Glutamatergic neuron (in vitro differentiated cells): ENCODE measurements at regions not wholly inside any gene's neighbourhood (a gene's known extent, or its start where the extent isn't known, plus 50 kb on each side); places are given as distances from the start of the nearest gene placed in this dataset.

Experiments
- DNase-seq: peaks from one replicate; pipeline ENCODE4 v3.0.0; 2022
- H3K27ac Mint-ChIP-seq: one replicate; pipeline ENCODE4 v1.8.0; 2020; ENCODE audit warnings: mild to moderate bottlenecking, mixed read lengths, inconsistent platforms; ENCODE audit not compliant: unreplicated experiment
- H3K27me3 Mint-ChIP-seq: one replicate; pipeline ENCODE4 v1.8.0; 2020; ENCODE audit warnings: mild to moderate bottlenecking, moderate library complexity, mixed read lengths, inconsistent platforms; ENCODE audit not compliant: unreplicated experiment
- H3K36me3 Mint-ChIP-seq: one replicate; pipeline ENCODE4 v1.8.0; 2020; ENCODE audit warnings: mild to moderate bottlenecking, mixed read lengths, inconsistent platforms; ENCODE audit not compliant: unreplicated experiment
- H3K4me1 Mint-ChIP-seq: one replicate; pipeline ENCODE4 v1.8.0; 2020; ENCODE audit warnings: mild to moderate bottlenecking, low read depth, mixed read lengths, inconsistent platforms; ENCODE audit not compliant: unreplicated experiment
- H3K4me3 Mint-ChIP-seq: one replicate; pipeline ENCODE4 v1.8.0; 2020; ENCODE audit warnings: mild to moderate bottlenecking, mixed read lengths, inconsistent platforms; ENCODE audit not compliant: unreplicated experiment
- H3K9me3 Mint-ChIP-seq: one replicate; pipeline ENCODE4 v1.8.0; 2020; ENCODE audit warnings: mild to moderate bottlenecking, moderate library complexity, mixed read lengths, inconsistent platforms; ENCODE audit not compliant: unreplicated experiment
- CTCF ChIP-seq: fragments of 200-600 bp; sonication (generic); IDR thresholded peaks from one replicate; pipeline ENCODE4 v1.5.0; 2021; ENCODE audit not compliant: partially characterized antibody, unreplicated experiment

- no peak for DNase-seq
- TF ChIP-seq CTCF: no peak
- no peak overlapping the region for H3K27ac Mint-ChIP-seq
- H3K9me3 Mint-ChIP-seq: no peaks in the 10 kb centered on the region
- no peaks in the 10 kb centered on the region for H3K36me3 Mint-ChIP-seq
- peaks cover 2% of the 10 kb centered on the region for H3K27me3 Mint-ChIP-seq
- no peak overlapping the region for H3K4me3 Mint-ChIP-seq
- no peaks in the 10 kb centered on the region for H3K4me1 Mint-ChIP-seq
These were observed 436.9 kb upstream of the MARCKS start for GRCh38 chr6:113420290-113420689.

DNA sequence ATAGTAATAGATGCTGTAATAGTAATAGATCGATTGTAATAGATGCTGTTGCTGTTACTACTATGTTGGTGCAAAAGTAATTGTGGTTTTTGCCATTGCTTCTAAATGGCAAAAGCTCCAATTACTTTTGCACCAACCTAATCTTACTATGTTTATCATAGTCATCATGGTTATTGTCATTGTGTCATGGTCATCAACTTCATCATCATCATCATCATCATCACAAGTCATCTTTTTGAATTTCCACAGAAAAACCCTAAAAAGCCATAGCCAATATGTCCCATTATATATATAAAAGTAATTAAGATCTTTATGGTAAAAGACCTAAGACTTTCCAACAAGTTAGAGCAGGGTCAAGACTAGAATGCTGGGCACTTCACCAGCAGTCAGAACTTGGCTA lies 435.1 kb upstream of the MARCKS start:
- Mint-ChIP-seq H3K27ac (no peak overlapping the region), H3K4me3 (no peak overlapping the region), H3K27me3 (no peaks in the 10 kb centered on the region), H3K9me3 (no peaks in the 10 kb centered on the region), H3K4me1 (no peaks in the 10 kb centered on the region), H3K36me3 (no peaks in the 10 kb centered on the region)
- DNase-seq: no peak
- no peak for TF ChIP-seq CTCF

DNA sequence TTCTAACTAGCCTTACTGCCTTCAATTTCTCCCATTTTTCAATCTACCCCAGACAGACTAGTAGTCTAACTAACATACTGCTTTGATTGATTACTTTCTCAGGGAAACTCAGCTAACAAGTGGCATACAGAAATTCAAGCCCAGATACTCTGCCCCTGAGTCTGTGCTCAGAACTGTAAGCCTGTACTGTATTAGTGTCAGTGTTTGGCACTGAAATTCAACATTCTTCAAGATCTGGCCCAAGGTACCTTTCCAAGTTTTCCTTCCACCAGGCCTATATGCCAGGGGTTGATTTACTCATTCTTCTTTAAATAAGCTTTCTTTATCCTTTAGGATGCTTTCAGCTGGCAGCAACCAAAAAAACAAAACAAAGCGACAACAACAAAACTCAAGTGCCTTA lies 433.2 kb upstream of the MARCKS start:
- Mint-ChIP-seq H3K9me3 (no peaks in the 10 kb centered on the region), H3K27me3 (no peaks in the 10 kb centered on the region), H3K4me3 (no peak overlapping the region), H3K36me3 (no peaks in the 10 kb centered on the region), H3K27ac (no peak overlapping the region), H3K4me1 (no peaks in the 10 kb centered on the region)
- no peak for TF ChIP-seq CTCF
- DNase-seq: no peak

DNA sequence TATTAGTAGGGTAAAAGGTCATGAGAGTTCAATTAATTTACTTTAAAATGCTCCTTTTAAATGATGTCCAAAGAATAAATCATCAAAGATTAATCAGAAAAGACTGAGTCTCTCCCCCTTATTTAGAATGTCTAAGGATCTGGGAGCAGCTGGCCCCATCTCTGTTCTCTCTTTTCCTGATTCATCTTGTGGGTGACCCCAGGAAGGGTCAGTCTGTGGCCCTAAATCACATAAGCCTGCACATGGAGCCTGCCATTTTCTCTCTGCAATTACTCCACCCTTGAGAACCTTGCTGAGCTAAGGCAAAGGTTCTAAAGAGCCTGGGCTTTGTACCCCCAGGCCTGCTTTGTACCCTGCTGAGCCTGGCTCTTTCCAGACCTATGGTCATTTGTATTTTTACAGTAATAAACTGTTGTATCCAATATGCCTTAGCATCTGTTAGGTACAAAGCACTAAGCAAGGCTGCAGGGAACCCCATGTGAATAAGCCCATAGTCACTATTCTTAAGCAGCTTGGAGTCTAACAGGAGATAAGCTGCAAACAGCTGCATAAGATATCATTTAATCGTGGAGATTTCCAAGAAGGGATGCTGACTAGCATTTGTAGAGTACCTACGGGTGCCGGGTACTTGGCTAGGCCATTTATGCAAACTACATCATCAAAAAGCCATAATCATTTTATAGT lies 431.0 kb upstream of the MARCKS start:
- no peaks in the 10 kb centered on the region for H3K4me1 Mint-ChIP-seq
- TF ChIP-seq CTCF: no peak

DNA sequence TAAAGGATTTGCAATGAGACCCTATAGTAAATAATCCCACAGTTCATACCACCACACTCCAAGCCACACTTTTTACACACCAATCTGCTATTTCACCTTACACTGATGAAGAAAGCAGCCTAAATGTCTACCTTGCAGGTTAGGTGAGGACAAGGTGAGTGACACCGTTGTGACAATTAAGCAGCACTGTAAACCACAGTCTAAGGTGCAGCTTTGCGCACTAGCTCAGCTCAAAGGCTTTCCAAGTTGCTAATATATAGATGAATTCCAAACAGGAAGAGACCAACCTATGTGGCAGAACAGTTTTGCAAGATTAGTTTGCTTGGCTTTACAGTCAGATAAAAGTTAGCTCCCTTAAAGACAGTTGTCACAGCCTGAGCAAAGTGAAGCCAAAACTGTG lies 429.5 kb upstream of the MARCKS start:
- no peaks in the 10 kb centered on the region for H3K27me3 Mint-ChIP-seq
- no peaks in the 10 kb centered on the region for H3K4me1 Mint-ChIP-seq
- no peak for TF ChIP-seq CTCF
- no peak for DNase-seq
- H3K27ac Mint-ChIP-seq: no peak overlapping the region
- no peaks in the 10 kb centered on the region for H3K36me3 Mint-ChIP-seq
- no peaks in the 10 kb centered on the region for H3K9me3 Mint-ChIP-seq
- H3K4me3 Mint-ChIP-seq: no peak overlapping the region

More for the DNA sequence above, 431.0 kb upstream of the MARCKS start:
- Mint-ChIP-seq H3K4me3 (no peak overlapping the region), H3K36me3 (no peaks in the 10 kb centered on the region), H3K9me3 (no peaks in the 10 kb centered on the region), H3K27ac (no peak overlapping the region), H3K27me3 (no peaks in the 10 kb centered on the region)
- no peak for DNase-seq
